Stomach (tissue), 8 donors: ENCODE measurements at regions not wholly inside any gene's neighbourhood (a gene's known extent, or its start where the extent isn't known, plus 50 kb on each side); places are given as distances from the start of the nearest gene placed in this dataset.

Experiments
- DNase-seq, 2 donors: peaks; one replicate each; pipeline versions ENCODE4 v3.0.0 to v3.0.0-alpha.2; 2013 to 2019
- H3K27ac ChIP-seq, 5 donors: fragments of 200-600 bp in 4 of 5; sonication (generic) in 4 of 5; one replicate each; pipeline ENCODE4 v1.5.1; 2013 to 2019; ENCODE audit warnings: mild to moderate bottlenecking in 1 of 5, moderate library complexity in 1 of 5
- H3K27me3 ChIP-seq, 3 donors: fragments of 200-600 bp; sonication (generic); one replicate each; pipeline ENCODE4 v1.5.1; 2017 to 2019; ENCODE audit warnings: mixed run types in 1 of 3
- H3K36me3 ChIP-seq, 4 donors: fragments of 200-600 bp; sonication (generic); 1 replicate in 3 of 4; 2 replicates in 1 of 4; pipeline ENCODE4 v1.5.1; 2016 to 2019
- H3K4me1 ChIP-seq, 4 donors: fragments of 200-600 bp; sonication (generic); one replicate each; pipeline ENCODE4 v1.5.1; 2016 to 2019
- H3K4me3 ChIP-seq, 4 donors: fragments of 200-600 bp; sonication (generic) in 3 of 4; one replicate each; pipeline ENCODE4 v1.5.1; 2016 to 2019; ENCODE audit warnings: mild to moderate bottlenecking in 1 of 4
- H3K9me3 ChIP-seq, 4 donors: fragments of 200-600 bp; sonication (generic); one replicate each; pipeline ENCODE4 v1.5.1; 2016 to 2019
- CTCF ChIP-seq, 7 experiments: fragments of 450-650 bp in 4 of 7; fragments of 200-600 bp in 3 of 7; sonication (generic) in 3 of 7; IDR thresholded peaks; one replicate each; pipeline ENCODE4 v1.5.1; 2016 to 2019; ENCODE audit warnings: antibody characterized with exemption in 7 of 7, control low read depth in 2 of 7, mild to moderate bottlenecking in 1 of 7
- EP300 ChIP-seq: sonication (generic); formaldehyde crosslinking; IDR thresholded peaks from one replicate; pipeline ENCODE4 v1.6.1; 2017; ENCODE audit warnings: antibody characterized with exemption
- POLR2A ChIP-seq, 4 donors: fragments of 450-650 bp; IDR thresholded peaks; one replicate each; pipeline ENCODE4 v1.6.1; 2016; ENCODE audit warnings: antibody characterized with exemption in 4 of 4, control low read depth in 2 of 4, mild to moderate bottlenecking in 1 of 4, moderate library complexity in 1 of 4
- POLR2AphosphoS5 ChIP-seq, 3 donors: sonication (generic); formaldehyde crosslinking; IDR thresholded peaks; one replicate each; pipeline ENCODE4 v1.6.1; 2016; ENCODE audit warnings: antibody characterized with exemption in 3 of 3
- WGBS, 5 donors: extraction: QIAGEN DNeasy Blood & Tissue Kit in 3 of 5; methylation state at CpG; one replicate each; pipeline versions ENCODE4 v1.1.5 to v1.1.7; 2013 to 2018; 5-methylcytosine and 5-hydroxymethylcytosine counted together
- intact Hi-C: fragments of 100-400 bp; cut with DNase I; formaldehyde crosslinking; loops from one replicate; pipeline ENCODE4 v1.15.1; 2023; ENCODE audit warnings: low total_unique reads
- donor health status: healthy with polysubstance abuse.
- donor health status: Bipolar disorder and iron deficiency.
- donor health status: healthy.

DNA sequence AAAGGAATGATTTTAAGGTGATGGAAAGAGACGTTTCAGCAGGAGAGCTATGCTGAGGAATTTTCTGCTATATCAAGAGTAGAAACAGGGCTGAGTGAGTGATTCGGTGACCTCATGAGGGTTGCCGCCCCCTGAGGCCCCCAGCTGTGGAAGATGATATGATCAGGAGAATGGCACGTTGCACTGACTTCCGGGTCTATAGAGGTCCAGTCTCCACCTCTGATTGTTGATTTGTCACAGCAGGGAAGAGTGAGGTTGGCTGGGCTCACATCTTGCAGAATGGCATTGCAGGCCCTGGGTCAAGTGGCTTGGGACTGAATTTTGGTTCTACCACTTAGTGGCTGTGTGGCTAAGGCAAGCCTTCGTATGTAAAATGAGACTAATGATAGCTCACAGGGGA lies 205.1 kb downstream of the SNX19 start:
- 65 to 78% (median 65%) methylated on average over 6 of the region's 6 CpGs for WGBS, 5 donors
- Histone ChIP-seq H3K9me3 (no peaks in the 10 kb centered on the region), H3K4me1 (peaks cover 0 to 3% (median under 1%) of the 10 kb centered on the region in 4 donors), H3K27ac (no peak overlapping the region), H3K36me3 (no peaks in the 10 kb centered on the region), H3K27me3 (no peaks in the 10 kb centered on the region), H3K4me3 (no peak overlapping the region)
- no peak for DNase-seq
- TF ChIP-seq POLR2A (IDR thresholded peaks at IDR 0.05) (no peak), CTCF (IDR thresholded peaks at IDR 0.05) (no peak), EP300 (no peak), POLR2AphosphoS5 (IDR thresholded peaks at IDR 0.05) (no peak)
- intact Hi-C loops = no loop called here

DNA sequence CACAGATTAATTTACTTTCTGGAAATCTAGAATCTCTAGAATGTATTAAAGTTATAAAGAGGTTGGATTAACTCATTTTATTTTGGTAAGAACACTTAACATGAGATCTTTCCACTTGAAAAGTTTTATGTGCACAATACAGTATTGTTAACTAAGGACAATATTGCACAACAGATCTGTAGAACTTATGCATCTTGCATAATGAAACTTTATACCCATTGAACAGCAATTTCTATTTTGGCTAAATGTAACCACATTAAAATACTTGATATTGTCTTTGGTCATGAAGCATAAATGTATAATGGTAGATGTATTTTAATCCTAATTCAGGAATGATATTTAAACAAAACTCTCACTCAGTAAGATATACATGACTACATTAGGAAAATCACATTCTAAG lies 203.8 kb downstream of the SNX19 start:
- no peak for DNase-seq
- intact Hi-C loops = no loop called here

GRCh38 chr11:130715085-130715876 lies 201.0 kb downstream of the SNX19 start:
- intact Hi-C loops = no loop called here
- Histone ChIP-seq H3K36me3 (no peaks in the 10 kb centered on the region), H3K27ac (no peak overlapping the region), H3K4me1 (no peaks in the 10 kb centered on the region), H3K27me3 (no peaks in the 10 kb centered on the region), H3K4me3 (no peak overlapping the region), H3K9me3 (no peaks in the 10 kb centered on the region)
- TF ChIP-seq POLR2AphosphoS5 (IDR thresholded peaks at IDR 0.05) (no peak), EP300 (no peak), POLR2A (IDR thresholded peaks at IDR 0.05) (no peak), CTCF (IDR thresholded peaks at IDR 0.05) (no peak)
- DNase-seq = peak in 1 of 2 donors; percentile 69
- 64 to 69% (median 69%) methylated on average over 4 of the region's 4 CpGs for WGBS, 5 donors

More for the DNA sequence above, 203.8 kb downstream of the SNX19 start:
- TF ChIP-seq EP300 (no peak), POLR2AphosphoS5 (IDR thresholded peaks at IDR 0.05) (no peak), POLR2A (IDR thresholded peaks at IDR 0.05) (no peak), CTCF (IDR thresholded peaks at IDR 0.05) (no peak)
- H3K27me3 ChIP-seq = no peaks in the 10 kb centered on the region
- H3K36me3 ChIP-seq = no peaks in the 10 kb centered on the region
- no peak overlapping the region for H3K4me3 ChIP-seq
- no peaks in the 10 kb centered on the region for H3K9me3 ChIP-seq
- H3K4me1 ChIP-seq = no peaks in the 10 kb centered on the region
- no peak overlapping the region for H3K27ac ChIP-seq

GRCh38 chr11:130715877-130716220 lies 200.4 kb downstream of the SNX19 start:
- intact Hi-C loops = no loop called here
- Histone ChIP-seq H3K36me3 (no peaks in the 10 kb centered on the region), H3K27ac (no peak overlapping the region), H3K4me1 (no peaks in the 10 kb centered on the region), H3K27me3 (no peaks in the 10 kb centered on the region), H3K9me3 (no peaks in the 10 kb centered on the region), H3K4me3 (no peak overlapping the region)
- TF ChIP-seq POLR2AphosphoS5 (IDR thresholded peaks at IDR 0.05) = no peak
- TF ChIP-seq EP300 = no peak
- no peak for TF ChIP-seq CTCF (IDR thresholded peaks at IDR 0.05)
- TF ChIP-seq POLR2A (IDR thresholded peaks at IDR 0.05) = no peak
- peak in 1 of 2 donors; percentile 44 for DNase-seq
- 52 to 83% (median 67%) methylated on average over 1 of the region's 1 CpG for WGBS, 5 donors
